ENCODE measurements at regions not wholly inside any gene's neighbourhood (a gene's known extent, or its start where the extent isn't known, plus 50 kb on each side); places are given as distances from the start of the nearest gene placed in this dataset.

DNA sequence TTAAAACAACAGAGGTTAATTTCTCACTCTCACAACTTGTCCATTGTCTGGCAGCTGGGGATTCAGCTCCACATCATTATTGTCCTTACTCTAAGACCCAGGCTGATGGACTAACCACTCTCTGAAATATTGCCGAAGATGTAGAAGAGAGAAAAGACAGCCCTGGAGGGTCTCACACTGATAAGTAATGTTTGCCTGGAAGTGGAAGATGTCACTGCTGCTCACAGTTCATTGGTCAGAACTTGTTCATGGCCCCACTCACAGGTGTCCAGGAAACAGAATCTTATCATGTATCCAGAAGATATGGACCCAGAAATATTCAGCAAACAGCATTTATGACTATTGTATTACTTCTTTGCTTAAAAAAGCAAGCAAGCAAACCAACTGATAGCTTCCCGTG is 62.2 kb upstream of the LPP start:
- in situ Hi-C loops (cut with MboI; ENCODE audit: low sequenced_read_pairs), result no loop called here
- ATAC-seq (ENCODE audit: low read depth), result no peak

More for the DNA sequence above, 62.2 kb upstream of the LPP start:
- POLR2A ChIA-PET (ENCODE audit: unreplicated experiment), result no interaction called here
- H4K20me1 ChIP-seq (ENCODE audit: insufficient read depth, low read length), result no peaks in the 10 kb centered on the region
- dilution Hi-C loops (cut with HindIII; ENCODE audit: low sequenced_read_pairs, unreplicated experiment) (no loop called here), intact Hi-C loops (cut with micrococcal nuclease) (no loop called here)
- no TSS peak for BruUV-seq (replicated peaks)
- H3K27ac ChIP-seq (ENCODE audit: insufficient read depth, low read length), result no peak overlapping the region
- H3K23ac ChIP-seq (ENCODE audit: low read depth, low read length), result no peak overlapping the region
- H3K27me3 ChIP-seq (ENCODE audit: control insufficient read depth, insufficient read depth, low read length), result no peaks in the 10 kb centered on the region
- no peaks in the 10 kb centered on the region for H3K9me1 ChIP-seq (ENCODE audit: insufficient read depth, low read length)
- no peak overlapping the region for H3K56ac ChIP-seq (ENCODE audit: extremely low read depth, insufficient read depth, low read length)
- CTCF ChIA-PET, result interaction anchor here (0.6 kb wide), 1 partner anchor 41 kb away, joined by 7 read pairs; no protein-coding TSS in a partner anchor
- H3K9me3 ChIP-seq (ENCODE audit: control insufficient read depth, insufficient read depth, low read length), result no peaks in the 10 kb centered on the region
- H2AK5ac ChIP-seq (ENCODE audit: low read depth, low read length), result no peak overlapping the region
- no peak overlapping the region for H3K18ac ChIP-seq (ENCODE audit: low read depth, low read length)
- H2AK9ac ChIP-seq (replicated peaks; ENCODE audit: low read depth, low read length, poor library complexity), result no peak overlapping the region
- no peaks in the 10 kb centered on the region for H3K4me1 ChIP-seq (ENCODE audit: control insufficient read depth, insufficient read depth, low read length)
- no peak overlapping the region for H4K8ac ChIP-seq (ENCODE audit: low read depth in 2 of 2, low read length in 2 of 2)
- H2BK120ac ChIP-seq (ENCODE audit: low read depth, low read length), result no peak overlapping the region
- no peak for DNase-seq
- TF ChIP-seq RFX5 (IDR thresholded peaks at IDR 0.05; ENCODE audit: low read depth, low read length) (no peak), NFE2L2 (IDR thresholded peaks at IDR 0.05; ENCODE audit: low read depth, low read length) (no peak), RCOR1 (IDR thresholded peaks at IDR 0.05; ENCODE audit: insufficient replicate concordance, low read length) (no peak), CHD1 (IDR thresholded peaks at IDR 0.05; ENCODE audit: low read depth, low read length) (no peak), USF2 (IDR thresholded peaks at IDR 0.05; ENCODE audit: low read depth, low read length) (no peak), MAZ (IDR thresholded peaks at IDR 0.05; ENCODE audit: borderline replicate concordance, low read depth, low read length) (no peak), POLR2A (IDR thresholded peaks at IDR 0.05; ENCODE audit: low read depth, low read length) (no peak), CEBPB (IDR thresholded peaks at IDR 0.05; ENCODE audit: low read depth, low read length) (no peak), MAFK (IDR thresholded peaks at IDR 0.05; ENCODE audit: low read depth, low read length) (no peak), SMC3 (IDR thresholded peaks at IDR 0.05; ENCODE audit: low read depth, low read length) (no peak), BHLHE40 (IDR thresholded peaks at IDR 0.05; ENCODE audit: low read depth, low read length) (no peak), MXI1 (IDR thresholded peaks at IDR 0.05; ENCODE audit: borderline replicate concordance, low read depth, low read length) (no peak), RAD21 (IDR thresholded peaks at IDR 0.05; ENCODE audit: low read length) (no peak), FOS (IDR thresholded peaks at IDR 0.05; ENCODE audit: low read depth, low read length) (no peak)
- TF ChIP-seq, protein P1, sequence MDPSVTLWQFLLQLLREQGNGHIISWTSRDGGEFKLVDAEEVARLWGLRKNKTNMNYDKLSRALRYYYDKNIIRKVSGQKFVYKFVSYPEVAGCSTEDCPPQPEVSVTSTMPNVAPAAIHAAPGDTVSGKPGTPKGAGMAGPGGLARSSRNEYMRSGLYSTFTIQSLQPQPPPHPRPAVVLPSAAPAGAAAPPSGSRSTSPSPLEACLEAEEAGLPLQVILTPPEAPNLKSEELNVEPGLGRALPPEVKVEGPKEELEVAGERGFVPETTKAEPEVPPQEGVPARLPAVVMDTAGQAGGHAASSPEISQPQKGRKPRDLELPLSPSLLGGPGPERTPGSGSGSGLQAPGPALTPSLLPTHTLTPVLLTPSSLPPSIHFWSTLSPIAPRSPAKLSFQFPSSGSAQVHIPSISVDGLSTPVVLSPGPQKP (IDR thresholded peaks at IDR 0.05; ENCODE audit: borderline replicate concordance, low read depth, low read length), result no peak
- TF ChIP-seq, protein P2, sequence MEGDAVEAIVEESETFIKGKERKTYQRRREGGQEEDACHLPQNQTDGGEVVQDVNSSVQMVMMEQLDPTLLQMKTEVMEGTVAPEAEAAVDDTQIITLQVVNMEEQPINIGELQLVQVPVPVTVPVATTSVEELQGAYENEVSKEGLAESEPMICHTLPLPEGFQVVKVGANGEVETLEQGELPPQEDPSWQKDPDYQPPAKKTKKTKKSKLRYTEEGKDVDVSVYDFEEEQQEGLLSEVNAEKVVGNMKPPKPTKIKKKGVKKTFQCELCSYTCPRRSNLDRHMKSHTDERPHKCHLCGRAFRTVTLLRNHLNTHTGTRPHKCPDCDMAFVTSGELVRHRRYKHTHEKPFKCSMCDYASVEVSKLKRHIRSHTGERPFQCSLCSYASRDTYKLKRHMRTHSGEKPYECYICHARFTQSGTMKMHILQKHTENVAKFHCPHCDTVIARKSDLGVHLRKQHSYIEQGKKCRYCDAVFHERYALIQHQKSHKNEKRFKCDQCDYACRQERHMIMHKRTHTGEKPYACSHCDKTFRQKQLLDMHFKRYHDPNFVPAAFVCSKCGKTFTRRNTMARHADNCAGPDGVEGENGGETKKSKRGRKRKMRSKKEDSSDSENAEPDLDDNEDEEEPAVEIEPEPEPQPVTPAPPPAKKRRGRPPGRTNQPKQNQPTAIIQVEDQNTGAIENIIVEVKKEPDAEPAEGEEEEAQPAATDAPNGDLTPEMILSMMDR (conservative IDR thresholded peaks at IDR 0.05; ENCODE audit: low read depth, low read length), result no peak
- no peak overlapping the region for H4K5ac ChIP-seq (ENCODE audit: low read depth, low read length)
- no peak overlapping the region for H3K4me3 ChIP-seq (ENCODE audit: insufficient read depth, low read depth, low read length)
- H4K91ac ChIP-seq (ENCODE audit: insufficient read depth, low read depth, low read length), result no peak overlapping the region
- no peaks in the 10 kb centered on the region for H3K36me3 ChIP-seq (ENCODE audit: control insufficient read depth, insufficient read depth, low read length)
- H3K4me2 ChIP-seq (ENCODE audit: low read depth, low read length), result no peak overlapping the region
- WGBS, 2 experiments (ENCODE audit: extremely low coverage in 2 of 2, insufficient read length in 1 of 2), result no CpG with 5 or more reads among the region's 2 CpGs
- H2AFZ ChIP-seq (replicated peaks; ENCODE audit: low read length, poor library complexity), result no peak overlapping the region
- H3K4ac ChIP-seq (ENCODE audit: low read depth, low read length), result no peak overlapping the region
- no peak overlapping the region for H3K14ac ChIP-seq (replicated peaks; ENCODE audit: low read depth, low read length)
- no peak overlapping the region for H2BK15ac ChIP-seq (ENCODE audit: low read depth, low read length)
- H2BK20ac ChIP-seq (ENCODE audit: low read depth, low read length), result no peak overlapping the region
- no peak overlapping the region for H3K9ac ChIP-seq (ENCODE audit: low read depth, low read length)
- H2BK5ac ChIP-seq (ENCODE audit: low read depth, low read length, poor library complexity, severe bottlenecking), result no peak overlapping the region
- H3K79me1 ChIP-seq (ENCODE audit: low read depth in 1 of 2, low read length in 2 of 2), result no peaks in the 10 kb centered on the region

Data from IMR-90 (cell line).